Upper lobe of left lung (tissue), 6 donors: ENCODE measurements at regions not wholly inside any gene's neighbourhood (a gene's known extent, or its start where the extent isn't known, plus 50 kb on each side); places are given as distances from the start of the nearest gene placed in this dataset.

Source experiments
- ATAC-seq, 2 donors: fragments of 200-7000 bp; cut with Tn5 transposase; one replicate each; pipeline ENCODE4 v1.9.1; 2022; ENCODE audit warnings: mild to moderate bottlenecking in 2 of 2, moderate library complexity in 2 of 2; ENCODE audit not compliant: low FRiP score in 2 of 2
- DNase-seq, 2 donors: peaks; one replicate each; pipeline ENCODE4 v3.0.0-alpha.2; 2019 to 2020
- H3K27ac ChIP-seq, 4 donors: fragments of 200-600 bp; sonication (generic); one replicate each; pipeline ENCODE4 v1.5.1; 2016 to 2019
- H3K27me3 ChIP-seq, 4 donors: fragments of 200-600 bp; sonication (generic); one replicate each; pipeline ENCODE4 v1.5.1; 2017 to 2019
- H3K36me3 ChIP-seq, 4 donors: fragments of 200-600 bp; sonication (generic); one replicate each; pipeline ENCODE4 v1.5.1; 2016 to 2019
- H3K4me1 ChIP-seq, 4 donors: fragments of 200-600 bp; sonication (generic); one replicate each; pipeline ENCODE4 v1.5.1; 2018 to 2019
- H3K4me3 ChIP-seq, 4 donors: fragments of 200-600 bp; sonication (generic); one replicate each; pipeline ENCODE4 v1.5.1; 2017 to 2019; ENCODE audit warnings: mild to moderate bottlenecking in 2 of 4, moderate library complexity in 1 of 4
- H3K9me3 ChIP-seq, 4 donors: fragments of 200-600 bp; sonication (generic); one replicate each; pipeline ENCODE4 v1.5.1; 2018 to 2019
- EP300 ChIP-seq, 4 donors: sonication (generic); formaldehyde crosslinking; IDR thresholded peaks; one replicate each; pipeline ENCODE4 v1.5.1; 2017; ENCODE audit warnings: antibody characterized with exemption in 4 of 4, control low read depth in 2 of 4
- POLR2A ChIP-seq, 4 donors: fragments of 450-650 bp; IDR thresholded peaks; one replicate each; pipeline ENCODE4 v1.5.1; 2016 to 2017; ENCODE audit warnings: antibody characterized with exemption in 4 of 4, mild to moderate bottlenecking in 2 of 4
- POLR2AphosphoS5 ChIP-seq, 2 donors: sonication (generic); formaldehyde crosslinking; IDR thresholded peaks; one replicate each; pipeline ENCODE4 v1.5.1; 2017; ENCODE audit warnings: antibody characterized with exemption in 2 of 2
- WGBS, 2 donors: methylation state at CpG; one replicate each; pipeline ENCODE4 v1.1.5; 2017 to 2018; 5-methylcytosine and 5-hydroxymethylcytosine counted together
- TF ChIP-seq, protein P1 (sequence below), 6 experiments: fragments of 450-650 bp in 4 of 6; fragments of 200-600 bp in 2 of 6; sonication (generic) in 2 of 6; IDR thresholded peaks; one replicate each; pipeline ENCODE4 v1.5.1; 2016 to 2019; ENCODE audit warnings: antibody characterized with exemption in 6 of 6
- donor health status: DM: no; HTN: no; CAD: no; lungs with moderate emphysema.
- donor health status: DM: no; HTN: yes; CAD: no; lungs with severe emphysema.

DNA sequence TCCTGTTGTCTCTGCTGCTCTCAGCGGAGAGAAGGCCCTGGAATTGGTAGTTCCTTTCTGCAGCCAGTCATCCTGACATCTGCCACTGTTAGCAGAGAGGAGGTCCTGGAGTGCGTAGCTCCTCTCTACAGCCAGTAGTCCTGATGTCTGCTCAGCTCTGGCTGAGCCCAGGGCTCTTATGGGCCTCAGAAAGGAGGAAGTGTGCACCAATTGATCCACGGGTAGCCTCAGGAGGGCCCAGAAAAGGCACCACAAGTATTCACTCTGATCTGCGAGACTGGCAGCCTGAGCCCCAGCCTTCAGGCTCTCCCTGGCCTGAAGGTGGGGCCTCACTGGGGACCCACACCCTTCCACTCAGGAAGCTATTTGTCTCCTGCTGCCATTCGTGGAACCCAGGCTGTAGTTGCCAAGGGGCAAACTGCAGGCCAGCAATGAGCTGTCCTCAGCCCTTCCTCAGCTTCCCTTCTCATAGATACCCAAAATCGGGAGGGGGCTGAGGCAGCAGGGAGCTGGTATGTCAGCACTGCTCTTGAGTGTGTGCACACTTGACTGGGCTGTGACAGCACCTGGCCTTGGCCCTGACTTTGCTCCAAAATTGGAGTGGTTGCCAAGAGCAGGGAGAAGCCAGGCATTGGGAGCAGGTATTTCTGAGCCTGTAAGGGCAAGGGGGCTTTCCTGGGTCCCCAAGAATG is 1049.5 kb upstream of the ACO1 start:
- ATAC-seq (peak in 1 of 2 donors; percentile 22), DNase-seq (no peak)
- Histone ChIP-seq H3K27me3 (no peaks in the 10 kb centered on the region), H3K9me3 (no peaks in the 10 kb centered on the region), H3K36me3 (no peaks in the 10 kb centered on the region), H3K4me3 (no peak overlapping the region), H3K4me1 (peaks cover 12 to 18% (median 15%) of the 10 kb centered on the region in 4 donors), H3K27ac (peak overlapping the region in 3 of 4 donors; percentile 48 to 55 (median 54))
- TF ChIP-seq, protein P1, sequence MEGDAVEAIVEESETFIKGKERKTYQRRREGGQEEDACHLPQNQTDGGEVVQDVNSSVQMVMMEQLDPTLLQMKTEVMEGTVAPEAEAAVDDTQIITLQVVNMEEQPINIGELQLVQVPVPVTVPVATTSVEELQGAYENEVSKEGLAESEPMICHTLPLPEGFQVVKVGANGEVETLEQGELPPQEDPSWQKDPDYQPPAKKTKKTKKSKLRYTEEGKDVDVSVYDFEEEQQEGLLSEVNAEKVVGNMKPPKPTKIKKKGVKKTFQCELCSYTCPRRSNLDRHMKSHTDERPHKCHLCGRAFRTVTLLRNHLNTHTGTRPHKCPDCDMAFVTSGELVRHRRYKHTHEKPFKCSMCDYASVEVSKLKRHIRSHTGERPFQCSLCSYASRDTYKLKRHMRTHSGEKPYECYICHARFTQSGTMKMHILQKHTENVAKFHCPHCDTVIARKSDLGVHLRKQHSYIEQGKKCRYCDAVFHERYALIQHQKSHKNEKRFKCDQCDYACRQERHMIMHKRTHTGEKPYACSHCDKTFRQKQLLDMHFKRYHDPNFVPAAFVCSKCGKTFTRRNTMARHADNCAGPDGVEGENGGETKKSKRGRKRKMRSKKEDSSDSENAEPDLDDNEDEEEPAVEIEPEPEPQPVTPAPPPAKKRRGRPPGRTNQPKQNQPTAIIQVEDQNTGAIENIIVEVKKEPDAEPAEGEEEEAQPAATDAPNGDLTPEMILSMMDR (IDR thresholded peaks at IDR 0.05) = no peak
- no peak for TF ChIP-seq POLR2AphosphoS5 (IDR thresholded peaks at IDR 0.05)
- TF ChIP-seq POLR2A (IDR thresholded peaks at IDR 0.05) = no peak
- no peak for TF ChIP-seq EP300 (IDR thresholded peaks at IDR 0.05)
- 52 to 77% methylated on average over 5 to 6 of the region's 6 CpGs for WGBS, 2 donors

DNA sequence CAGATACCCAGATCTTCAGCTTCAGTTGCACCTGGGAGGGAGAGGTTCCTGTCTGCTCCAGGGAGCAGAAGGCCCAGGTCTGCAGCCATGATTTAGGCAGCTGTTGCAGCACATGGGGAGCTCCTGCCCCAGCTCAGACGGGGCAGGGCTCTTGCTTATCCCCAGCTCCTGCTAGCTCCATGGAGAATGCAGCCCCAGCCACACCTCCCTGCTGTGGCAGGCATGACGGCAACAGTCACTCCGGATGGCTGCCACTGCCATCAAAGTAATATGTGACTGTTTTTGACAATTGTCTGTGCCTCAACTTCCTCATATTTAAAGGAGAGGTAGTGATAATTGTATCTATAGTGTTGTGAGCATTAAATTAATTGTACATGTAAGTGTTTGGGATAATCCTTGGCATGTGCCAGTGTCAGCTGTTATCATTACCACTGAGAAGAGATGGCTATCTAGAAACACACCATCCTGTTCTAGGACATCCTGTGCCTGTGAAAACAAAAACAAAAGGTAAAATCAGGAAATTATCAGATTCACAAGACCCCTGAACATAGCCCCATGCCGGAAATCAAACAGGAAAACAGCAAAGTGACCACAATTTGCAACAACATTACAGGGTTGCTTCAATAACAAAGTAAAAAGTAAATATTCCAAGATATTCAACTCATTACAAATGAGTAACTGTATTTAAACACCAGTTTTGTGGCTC is 1048.8 kb upstream of the ACO1 start:
- Histone ChIP-seq H3K9me3 (no peaks in the 10 kb centered on the region), H3K27ac (peak overlapping the region in 3 of 4 donors; percentile 48 to 55 (median 54)), H3K4me1 (peaks cover 12 to 18% (median 15%) of the 10 kb centered on the region in 4 donors), H3K27me3 (no peaks in the 10 kb centered on the region), H3K4me3 (no peak overlapping the region), H3K36me3 (no peaks in the 10 kb centered on the region)
- peak in 1 of 2 donors; percentile 69 for ATAC-seq
- 51 to 60% methylated on average over 3 to 4 of the region's 4 CpGs for WGBS, 2 donors
- peak; percentile 27 to 70 for TF ChIP-seq POLR2AphosphoS5 (IDR thresholded peaks at IDR 0.05)
- TF ChIP-seq, protein P1 (IDR thresholded peaks at IDR 0.05) = no peak
- peak; percentile 29 to 92 (median 81) for TF ChIP-seq EP300 (IDR thresholded peaks at IDR 0.05)
- no peak for TF ChIP-seq POLR2A (IDR thresholded peaks at IDR 0.05)
- DNase-seq = no peak

DNA sequence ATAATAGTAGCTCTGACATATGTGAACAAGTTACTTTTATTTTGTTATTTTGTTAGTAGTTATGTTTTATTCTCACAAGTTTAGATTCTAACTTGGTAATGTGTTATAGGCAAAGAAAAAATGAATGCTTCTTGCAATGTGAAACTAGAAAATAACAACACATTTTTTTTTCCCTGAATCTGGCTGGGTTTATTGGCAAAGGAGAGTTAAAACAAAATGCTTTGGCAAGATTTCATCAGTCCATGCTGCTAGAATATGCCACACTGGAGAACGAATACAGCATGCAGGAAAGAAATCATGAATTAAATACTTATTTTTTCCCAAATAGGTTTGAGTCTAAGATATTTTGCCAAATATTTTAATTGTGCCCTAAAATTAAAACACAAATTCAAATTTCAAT is 1048.1 kb upstream of the ACO1 start:
- Histone ChIP-seq H3K27me3 (no peaks in the 10 kb centered on the region), H3K27ac (peak overlapping the region in 2 of 4 donors; percentile 0 to 48), H3K4me1 (peaks cover 12 to 18% (median 15%) of the 10 kb centered on the region in 4 donors), H3K36me3 (no peaks in the 10 kb centered on the region), H3K9me3 (no peaks in the 10 kb centered on the region), H3K4me3 (no peak overlapping the region)
- TF ChIP-seq, protein P1 (IDR thresholded peaks at IDR 0.05) = no peak
- TF ChIP-seq POLR2A (IDR thresholded peaks at IDR 0.05) = no peak
- no peak for TF ChIP-seq POLR2AphosphoS5 (IDR thresholded peaks at IDR 0.05)
- TF ChIP-seq EP300 (IDR thresholded peaks at IDR 0.05) = no peak
- ATAC-seq (no peak), DNase-seq (no peak)
- 38 to 39% methylated on average over 1 of the region's 1 CpG for WGBS, 2 donors

DNA sequence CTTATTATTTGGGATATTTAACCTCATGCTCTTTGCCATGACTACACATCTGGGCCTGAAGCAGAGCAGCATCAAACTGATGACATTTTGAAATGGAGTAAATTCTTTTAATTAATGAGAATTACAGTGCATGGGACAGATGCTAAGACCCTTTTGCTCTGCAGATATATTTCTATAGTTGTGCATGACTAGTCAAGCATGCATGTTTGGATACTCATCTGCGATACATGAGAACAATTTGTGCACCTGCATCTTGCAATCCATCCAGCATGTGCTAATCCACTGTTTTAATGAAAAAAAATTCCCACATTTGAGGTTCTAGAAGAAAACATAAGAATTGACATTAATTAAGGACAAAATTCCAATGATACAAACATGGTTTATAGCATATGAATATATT is 1047.6 kb upstream of the ACO1 start:
- ATAC-seq (no peak), DNase-seq (no peak)
- 87 to 97% methylated on average over 1 of the region's 1 CpG for WGBS, 2 donors
- Histone ChIP-seq H3K9me3 (no peaks in the 10 kb centered on the region), H3K27me3 (no peaks in the 10 kb centered on the region), H3K27ac (peak overlapping the region in 1 of 4 donors; percentile 48), H3K36me3 (no peaks in the 10 kb centered on the region), H3K4me3 (no peak overlapping the region), H3K4me1 (peaks cover 12 to 18% (median 15%) of the 10 kb centered on the region in 4 donors)
- TF ChIP-seq, protein P1 (IDR thresholded peaks at IDR 0.05) = no peak
- TF ChIP-seq POLR2A (IDR thresholded peaks at IDR 0.05) = no peak
- no peak for TF ChIP-seq EP300 (IDR thresholded peaks at IDR 0.05)
- TF ChIP-seq POLR2AphosphoS5 (IDR thresholded peaks at IDR 0.05) = no peak
